H9 (cell line): ENCODE measurements at regions not wholly inside any gene's neighbourhood (a gene's known extent, or its start where the extent isn't known, plus 50 kb on each side); places are given as distances from the start of the nearest gene placed in this dataset.
"Not testable (repeated sequence)": the region's sequence is repeated elsewhere in the genome, so short reads cannot be mapped to it uniquely, and the experiment has no call there.

Source experiments
- DNase-seq: peaks from one replicate; pipeline ENCODE4 v3.0.0-alpha.2; 2017
- H2AFZ ChIP-seq: one replicate; pipeline ENCODE4 v1.6.1; 2013; ENCODE audit warnings: mild to moderate bottlenecking, low read length, control low read depth, moderate library complexity
- H2AK5ac ChIP-seq: 2 replicates; pipeline ENCODE4 v1.6.1; 2013; ENCODE audit warnings: low read length, control low read depth, mixed read lengths; ENCODE audit not compliant: insufficient read length
- H2BK120ac ChIP-seq: one replicate; pipeline ENCODE4 v1.6.1; 2013; ENCODE audit warnings: low read depth, mild to moderate bottlenecking, low read length, control low read depth, inconsistent platforms; ENCODE audit not compliant: poor library complexity, severe bottlenecking
- H2BK12ac ChIP-seq: 2 replicates; pipeline ENCODE4 v1.6.1; 2013; ENCODE audit warnings: low read length, control low read depth, mixed read lengths, low read depth; ENCODE audit not compliant: insufficient read length
- H2BK15ac ChIP-seq: 2 replicates; pipeline ENCODE4 v1.6.1; 2013; ENCODE audit warnings: low read depth, low read length, control low read depth
- H2BK20ac ChIP-seq: one replicate; pipeline ENCODE4 v1.6.1; 2013; ENCODE audit warnings: low read depth, mild to moderate bottlenecking, low read length, control low read depth, inconsistent platforms; ENCODE audit not compliant: poor library complexity, severe bottlenecking
- H2BK5ac ChIP-seq: 2 replicates; pipeline ENCODE4 v1.6.1; 2013; ENCODE audit warnings: low read length, control low read depth, mixed read lengths; ENCODE audit not compliant: insufficient read length
- H3K14ac ChIP-seq: 2 replicates; pipeline ENCODE4 v1.6.1; 2013; ENCODE audit warnings: low read length, control low read depth; ENCODE audit not compliant: insufficient read depth
- H3K18ac ChIP-seq: 2 replicates; pipeline ENCODE4 v1.6.1; 2013; ENCODE audit warnings: low read depth, mild to moderate bottlenecking, mixed read lengths, low read length, control low read depth; ENCODE audit not compliant: insufficient read length
- H3K23ac ChIP-seq: 2 replicates; pipeline ENCODE4 v1.6.1; 2013; ENCODE audit warnings: low read length, control low read depth, mixed read lengths, low read depth; ENCODE audit not compliant: insufficient read length
- H3K23me2 ChIP-seq: 2 replicates; pipeline ENCODE4 v1.6.1; 2013; ENCODE audit warnings: low read depth, mild to moderate bottlenecking, mixed read lengths, low read length, control low read depth; ENCODE audit not compliant: insufficient read length, poor library complexity, severe bottlenecking
- H3K27ac ChIP-seq: 2 replicates; pipeline ENCODE4 v1.5.1; 2013; ENCODE audit warnings: low read length, control low read depth, mixed read lengths, low read depth; ENCODE audit not compliant: insufficient read length
- H3K27me3 ChIP-seq: 2 replicates; pipeline ENCODE4 v1.6.1; 2013; ENCODE audit warnings: low read length, control low read depth, inconsistent platforms; ENCODE audit not compliant: insufficient read depth
- H3K4ac ChIP-seq: 2 replicates; pipeline ENCODE4 v1.6.1; 2013; ENCODE audit warnings: low read depth, mild to moderate bottlenecking, control low read depth, inconsistent platforms, low read length, moderate library complexity
- H3K4me1 ChIP-seq: 2 replicates; pipeline ENCODE4 v1.6.1; 2013; ENCODE audit warnings: low read length, control low read depth, inconsistent platforms; ENCODE audit not compliant: insufficient read depth
- H3K4me2 ChIP-seq: 2 replicates; pipeline ENCODE4 v1.6.1; 2013; ENCODE audit warnings: low read length, control low read depth, mixed read lengths; ENCODE audit not compliant: insufficient read length, insufficient read depth
- H3K56ac ChIP-seq: 2 replicates; pipeline ENCODE4 v1.6.1; 2013; ENCODE audit warnings: low read depth, mild to moderate bottlenecking, mixed read lengths, low read length, control low read depth; ENCODE audit not compliant: insufficient read length
- H3K79me1 ChIP-seq: 2 replicates; pipeline ENCODE4 v1.6.1; 2013; ENCODE audit warnings: low read depth, mild to moderate bottlenecking, moderate library complexity, low read length, control low read depth, inconsistent platforms; ENCODE audit not compliant: insufficient read depth, poor library complexity, severe bottlenecking
- H3K79me2 ChIP-seq: 2 replicates; pipeline ENCODE4 v1.6.1; 2013; ENCODE audit warnings: low read length, control low read depth, inconsistent platforms; ENCODE audit not compliant: insufficient read depth
- H3K9ac ChIP-seq: 2 replicates; pipeline ENCODE4 v1.6.1; 2013; ENCODE audit warnings: low read length, control low read depth, mixed read lengths; ENCODE audit not compliant: insufficient read length; ENCODE audit errors: extremely low read depth
- H3K9me3 ChIP-seq: one replicate; pipeline ENCODE4 v1.6.1; 2013; ENCODE audit warnings: low read depth, low read length, inconsistent platforms; ENCODE audit not compliant: control insufficient read depth
- H3T11ph ChIP-seq: one replicate; pipeline ENCODE4 v1.6.1; 2013; ENCODE audit warnings: mild to moderate bottlenecking, low read length, control low read depth, inconsistent platforms
- H4K20me1 ChIP-seq: one replicate; pipeline ENCODE4 v1.6.1; 2013; ENCODE audit not compliant: control insufficient read depth, insufficient read length, insufficient read depth
- H4K5ac ChIP-seq: 2 replicates; pipeline ENCODE4 v1.6.1; 2013; ENCODE audit warnings: low read depth, mild to moderate bottlenecking, mixed read lengths, low read length, control low read depth; ENCODE audit not compliant: insufficient read length
- H4K8ac ChIP-seq: replicated peaks from 2 replicates; pipeline ENCODE4 v1.6.1; 2013; ENCODE audit warnings: low read length, control low read depth, mixed read lengths, low read depth; ENCODE audit not compliant: insufficient read length
- H4K91ac ChIP-seq: 2 replicates; pipeline ENCODE4 v1.6.1; 2013; ENCODE audit warnings: low read depth, mild to moderate bottlenecking, moderate library complexity, mixed read lengths, low read length, control low read depth; ENCODE audit not compliant: insufficient read length
- H3K27ac Mint-ChIP-seq, 3 experiments: 2 replicates in 2 of 3; 3 replicates in 1 of 3; pipeline ENCODE4 v1.8.0; 2020 to 2021; ENCODE audit warnings: mixed read lengths in 3 of 3, mild to moderate bottlenecking in 1 of 3, moderate library complexity in 1 of 3
- H3K27me3 Mint-ChIP-seq: 2 replicates; pipeline ENCODE4 v1.8.0; 2021; ENCODE audit warnings: low read depth, mild to moderate bottlenecking, moderate library complexity, mixed read lengths
- H3K36me3 Mint-ChIP-seq, 3 experiments: 2 replicates in 2 of 3; 3 replicates in 1 of 3; pipeline ENCODE4 v1.8.0; 2020 to 2021; ENCODE audit warnings: low read depth in 3 of 3, mixed read lengths in 3 of 3; ENCODE audit not compliant: insufficient read depth in 1 of 3
- H3K4me1 Mint-ChIP-seq, 2 experiments: 2 replicates each; pipeline ENCODE4 v1.8.0; 2020; ENCODE audit warnings: mixed read lengths in 2 of 2
- H3K4me3 Mint-ChIP-seq, 2 experiments: 2 replicates in 1 of 2; 3 replicates in 1 of 2; pipeline ENCODE4 v1.8.0; 2020 to 2021; ENCODE audit warnings: mild to moderate bottlenecking in 2 of 2, mixed read lengths in 2 of 2, moderate library complexity in 1 of 2
- H3K9me3 Mint-ChIP-seq, 2 experiments: 2 replicates in 1 of 2; 3 replicates in 1 of 2; pipeline ENCODE4 v1.8.0; 2020; ENCODE audit warnings: mild to moderate bottlenecking in 2 of 2, mixed read lengths in 2 of 2, moderate library complexity in 1 of 2
- CTCF ChIP-seq: fragments of 200-600 bp; sonication (generic); conservative IDR thresholded peaks from 3 replicates; pipeline ENCODE4 v1.8.0; 2021; ENCODE audit warnings: antibody characterized with exemption, mild to moderate bottlenecking
- WGBS: extraction: QIAGEN DNeasy Blood & Tissue Kit; methylation state at CpG from one replicate; pipeline ENCODE4 v1.1.7; 2013; ENCODE audit warnings: missing lambda C conversion rate, low lambda C conversion rate, mixed read lengths; ENCODE audit not compliant: insufficient read length; ENCODE audit errors: extremely low coverage; 5-methylcytosine and 5-hydroxymethylcytosine counted together

GRCh38 chr2:21787941-21788340 is 664.2 kb downstream of the TDRD15 start:
- H3K14ac ChIP-seq, result no peak overlapping the region
- no peak overlapping the region for H2BK20ac ChIP-seq
- no peak overlapping the region for H4K8ac ChIP-seq
- H3T11ph ChIP-seq, result no peak overlapping the region
- H2AFZ ChIP-seq, result no peak overlapping the region
- H4K5ac ChIP-seq, result no peak overlapping the region
- H3K27me3 ChIP-seq, result no peaks in the 10 kb centered on the region
- H2BK120ac ChIP-seq, result no peak overlapping the region
- no peak for TF ChIP-seq CTCF
- H3K23ac ChIP-seq, result no peak overlapping the region
- H4K20me1 ChIP-seq, result no peaks in the 10 kb centered on the region
- H3K4me2 ChIP-seq, result no peak overlapping the region
- no peaks in the 10 kb centered on the region for H3K9me3 ChIP-seq
- H3K27ac Mint-ChIP-seq, result no peak overlapping the region
- H3K36me3 Mint-ChIP-seq, result no peaks in the 10 kb centered on the region
- no peak overlapping the region for H3K9ac ChIP-seq
- no peak overlapping the region for H2BK12ac ChIP-seq
- H3K4ac ChIP-seq, result no peak overlapping the region
- no peaks in the 10 kb centered on the region for H3K23me2 ChIP-seq
- no peak overlapping the region for H3K18ac ChIP-seq
- no peaks in the 10 kb centered on the region for H3K4me1 ChIP-seq
- no peaks in the 10 kb centered on the region for H3K27me3 Mint-ChIP-seq
- no peaks in the 10 kb centered on the region for H3K79me1 ChIP-seq
- H3K4me3 Mint-ChIP-seq, result no peak overlapping the region
- no peak overlapping the region for H2BK5ac ChIP-seq
- H4K91ac ChIP-seq, result no peak overlapping the region
- H3K4me1 Mint-ChIP-seq, result no peaks in the 10 kb centered on the region
- no peak overlapping the region for H3K27ac ChIP-seq
- no peaks in the 10 kb centered on the region for H3K9me3 Mint-ChIP-seq
- H3K79me2 ChIP-seq, result no peaks in the 10 kb centered on the region
- H3K56ac ChIP-seq, result no peak overlapping the region
- no CpG with 5 or more reads among the region's 1 CpG for WGBS
- H2AK5ac ChIP-seq, result no peak overlapping the region
- no peak overlapping the region for H2BK15ac ChIP-seq
- no peak for DNase-seq

GRCh38 chr2:21790311-21790710 is 666.5 kb downstream of the TDRD15 start:
- H3K56ac ChIP-seq, H3K4me1 Mint-ChIP-seq, H2AK5ac ChIP-seq, DNase-seq, H3K27me3 ChIP-seq, H3K9me3 ChIP-seq, H3K4me1 ChIP-seq, H3K9ac ChIP-seq, H2BK12ac ChIP-seq, H3K4me2 ChIP-seq, H2BK20ac ChIP-seq, H4K91ac ChIP-seq, H3K27ac ChIP-seq, H4K20me1 ChIP-seq, H2BK5ac ChIP-seq, H3K9me3 Mint-ChIP-seq, H3K27ac Mint-ChIP-seq, H3K18ac ChIP-seq, H4K8ac ChIP-seq, H2BK15ac ChIP-seq, H3K36me3 Mint-ChIP-seq, H4K5ac ChIP-seq, H3K14ac ChIP-seq, H3T11ph ChIP-seq, H3K4ac ChIP-seq, H3K79me1 ChIP-seq, H3K23ac ChIP-seq, H2AFZ ChIP-seq, H2BK120ac ChIP-seq, H3K4me3 Mint-ChIP-seq, H3K27me3 Mint-ChIP-seq, H3K79me2 ChIP-seq, H3K23me2 ChIP-seq: not testable (repeated sequence)
- WGBS, result no CpG with 5 or more reads among the region's 6 CpGs
